ENCODE measurements at regions not wholly inside any gene's neighbourhood (a gene's known extent, or its start where the extent isn't known, plus 50 kb on each side); places are given as distances from the start of the nearest gene placed in this dataset.

DNA sequence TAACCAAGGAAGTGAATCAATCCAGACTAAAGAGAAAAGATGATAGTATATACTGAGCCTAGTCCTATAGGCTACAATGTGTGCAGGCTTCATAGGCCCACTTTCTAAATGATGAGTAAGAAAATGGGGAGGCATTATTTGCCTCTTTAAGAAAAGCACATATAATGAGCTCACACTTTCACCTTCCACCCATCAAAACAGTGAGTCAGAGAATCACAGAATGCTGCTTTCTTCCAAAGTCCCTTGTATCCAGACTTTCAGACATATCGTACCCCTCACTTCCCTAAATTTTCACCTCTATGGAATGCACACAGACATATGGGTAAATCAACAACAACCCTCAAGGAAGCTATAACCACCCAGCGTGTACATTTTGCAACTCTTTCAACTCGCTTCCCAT is 286.4 kb upstream of the PRKD1 start:
- 0 out of 2 replicates have a peak overlapping the region, but pooled peaks have one; percentile 30 for H2AFZ ChIP-seq (ENCODE audit: low read depth)
- CTCF ChIA-PET = interaction anchor here (0.7 to 3.6 kb wide), 13 partner anchors 9 to 1459 kb away, joined by 3 to 45 read pairs (median 6); no protein-coding TSS in a partner anchor
- no peak overlapping the region for H3K9ac ChIP-seq
- POLR2A ChIA-PET = no interaction called here
- H3K4me1 ChIP-seq (ENCODE audit: control insufficient read depth in 1 of 2, insufficient read depth in 2 of 2, low read depth in 1 of 2, low read length in 1 of 2) = 0 out of 4 replicates have a peak, but pooled peaks cover 0 to 5% of the 10 kb centered on the region in 2 experiments
- TF ChIP-seq, protein P1, sequence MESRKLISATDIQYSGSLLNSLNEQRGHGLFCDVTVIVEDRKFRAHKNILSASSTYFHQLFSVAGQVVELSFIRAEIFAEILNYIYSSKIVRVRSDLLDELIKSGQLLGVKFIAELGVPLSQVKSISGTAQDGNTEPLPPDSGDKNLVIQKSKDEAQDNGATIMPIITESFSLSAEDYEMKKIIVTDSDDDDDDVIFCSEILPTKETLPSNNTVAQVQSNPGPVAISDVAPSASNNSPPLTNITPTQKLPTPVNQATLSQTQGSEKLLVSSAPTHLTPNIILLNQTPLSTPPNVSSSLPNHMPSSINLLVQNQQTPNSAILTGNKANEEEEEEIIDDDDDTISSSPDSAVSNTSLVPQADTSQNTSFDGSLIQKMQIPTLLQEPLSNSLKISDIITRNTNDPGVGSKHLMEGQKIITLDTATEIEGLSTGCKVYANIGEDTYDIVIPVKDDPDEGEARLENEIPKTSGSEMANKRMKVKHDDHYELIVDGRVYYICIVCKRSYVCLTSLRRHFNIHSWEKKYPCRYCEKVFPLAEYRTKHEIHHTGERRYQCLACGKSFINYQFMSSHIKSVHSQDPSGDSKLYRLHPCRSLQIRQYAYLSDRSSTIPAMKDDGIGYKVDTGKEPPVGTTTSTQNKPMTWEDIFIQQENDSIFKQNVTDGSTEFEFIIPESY (IDR thresholded peaks at IDR 0.05; ENCODE audit: borderline replicate concordance, low read depth) = no peak
- TF ChIP-seq MEF2A (IDR thresholded peaks at IDR 0.05; ENCODE audit: borderline replicate concordance, low read depth) = no peak
- TF ChIP-seq RFX5 (IDR thresholded peaks at IDR 0.05; ENCODE audit: low read length) = no peak
- TF ChIP-seq EP300 (IDR thresholded peaks at IDR 0.05; ENCODE audit: borderline replicate concordance in 1 of 2, low read depth in 1 of 2, low read length in 1 of 2) = no peak
- no peak for TF ChIP-seq RXRA (IDR thresholded peaks at IDR 0.05; ENCODE audit: borderline replicate concordance, low read depth)
- TF ChIP-seq, protein P2, sequence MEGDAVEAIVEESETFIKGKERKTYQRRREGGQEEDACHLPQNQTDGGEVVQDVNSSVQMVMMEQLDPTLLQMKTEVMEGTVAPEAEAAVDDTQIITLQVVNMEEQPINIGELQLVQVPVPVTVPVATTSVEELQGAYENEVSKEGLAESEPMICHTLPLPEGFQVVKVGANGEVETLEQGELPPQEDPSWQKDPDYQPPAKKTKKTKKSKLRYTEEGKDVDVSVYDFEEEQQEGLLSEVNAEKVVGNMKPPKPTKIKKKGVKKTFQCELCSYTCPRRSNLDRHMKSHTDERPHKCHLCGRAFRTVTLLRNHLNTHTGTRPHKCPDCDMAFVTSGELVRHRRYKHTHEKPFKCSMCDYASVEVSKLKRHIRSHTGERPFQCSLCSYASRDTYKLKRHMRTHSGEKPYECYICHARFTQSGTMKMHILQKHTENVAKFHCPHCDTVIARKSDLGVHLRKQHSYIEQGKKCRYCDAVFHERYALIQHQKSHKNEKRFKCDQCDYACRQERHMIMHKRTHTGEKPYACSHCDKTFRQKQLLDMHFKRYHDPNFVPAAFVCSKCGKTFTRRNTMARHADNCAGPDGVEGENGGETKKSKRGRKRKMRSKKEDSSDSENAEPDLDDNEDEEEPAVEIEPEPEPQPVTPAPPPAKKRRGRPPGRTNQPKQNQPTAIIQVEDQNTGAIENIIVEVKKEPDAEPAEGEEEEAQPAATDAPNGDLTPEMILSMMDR (IDR thresholded peaks at IDR 0.05) = no peak
- TF ChIP-seq, protein P3, sequence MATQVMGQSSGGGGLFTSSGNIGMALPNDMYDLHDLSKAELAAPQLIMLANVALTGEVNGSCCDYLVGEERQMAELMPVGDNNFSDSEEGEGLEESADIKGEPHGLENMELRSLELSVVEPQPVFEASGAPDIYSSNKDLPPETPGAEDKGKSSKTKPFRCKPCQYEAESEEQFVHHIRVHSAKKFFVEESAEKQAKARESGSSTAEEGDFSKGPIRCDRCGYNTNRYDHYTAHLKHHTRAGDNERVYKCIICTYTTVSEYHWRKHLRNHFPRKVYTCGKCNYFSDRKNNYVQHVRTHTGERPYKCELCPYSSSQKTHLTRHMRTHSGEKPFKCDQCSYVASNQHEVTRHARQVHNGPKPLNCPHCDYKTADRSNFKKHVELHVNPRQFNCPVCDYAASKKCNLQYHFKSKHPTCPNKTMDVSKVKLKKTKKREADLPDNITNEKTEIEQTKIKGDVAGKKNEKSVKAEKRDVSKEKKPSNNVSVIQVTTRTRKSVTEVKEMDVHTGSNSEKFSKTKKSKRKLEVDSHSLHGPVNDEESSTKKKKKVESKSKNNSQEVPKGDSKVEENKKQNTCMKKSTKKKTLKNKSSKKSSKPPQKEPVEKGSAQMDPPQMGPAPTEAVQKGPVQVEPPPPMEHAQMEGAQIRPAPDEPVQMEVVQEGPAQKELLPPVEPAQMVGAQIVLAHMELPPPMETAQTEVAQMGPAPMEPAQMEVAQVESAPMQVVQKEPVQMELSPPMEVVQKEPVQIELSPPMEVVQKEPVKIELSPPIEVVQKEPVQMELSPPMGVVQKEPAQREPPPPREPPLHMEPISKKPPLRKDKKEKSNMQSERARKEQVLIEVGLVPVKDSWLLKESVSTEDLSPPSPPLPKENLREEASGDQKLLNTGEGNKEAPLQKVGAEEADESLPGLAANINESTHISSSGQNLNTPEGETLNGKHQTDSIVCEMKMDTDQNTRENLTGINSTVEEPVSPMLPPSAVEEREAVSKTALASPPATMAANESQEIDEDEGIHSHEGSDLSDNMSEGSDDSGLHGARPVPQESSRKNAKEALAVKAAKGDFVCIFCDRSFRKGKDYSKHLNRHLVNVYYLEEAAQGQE (IDR thresholded peaks at IDR 0.05; ENCODE audit: low read depth, low read length) = no peak
- TF ChIP-seq RAD21 (IDR thresholded peaks at IDR 0.05; ENCODE audit: low read length) = no peak
- H3K27me3 ChIP-seq (ENCODE audit: insufficient read depth) = peaks cover 9% of the 10 kb centered on the region; the same call in 1 of the 2 replicates
- no peaks in the 10 kb centered on the region for H3K79me2 ChIP-seq (ENCODE audit: insufficient read depth)
- DNase-seq = no peak
- H3K27ac ChIP-seq (ENCODE audit: low read depth in 2 of 2, low read length in 1 of 2) = no peak overlapping the region
- no peaks in the 10 kb centered on the region for H3F3A ChIP-seq (replicated peaks; ENCODE audit: insufficient read depth)
- WGBS (ENCODE audit: low lambda C conversion rate) = 34% methylated on average over 3 of the region's 3 CpGs
- no peaks in the 10 kb centered on the region for H4K20me1 ChIP-seq (ENCODE audit: insufficient read depth)
- no peak overlapping the region for H3K4me2 ChIP-seq
- no peaks in the 10 kb centered on the region for H3K36me3 ChIP-seq (replicated peaks in 1 of 2; ENCODE audit: control insufficient read depth in 1 of 2, insufficient read depth in 2 of 2, low read length in 1 of 2)
- H3K9me2 ChIP-seq = no peaks in the 10 kb centered on the region
- H3K4me3 ChIP-seq (ENCODE audit: low read depth in 2 of 2, low read length in 1 of 2) = no peak overlapping the region
- no peaks in the 10 kb centered on the region for H3K9me3 ChIP-seq

Data from SK-N-SH (cell line).